Astrocyte of the cerebellum (primary cell): ENCODE measurements at regions not wholly inside any gene's neighbourhood (a gene's known extent, or its start where the extent isn't known, plus 50 kb on each side); places are given as distances from the start of the nearest gene placed in this dataset.

Source experiments
- DNase-seq: peaks from one replicate; pipeline ENCODE4 v3.0.0-alpha.2; 2011; ENCODE audit warnings: low read depth
- H3K4me3 ChIP-seq: 2 replicates; pipeline ENCODE4 v1.5.1; 2011; ENCODE audit warnings: mild to moderate bottlenecking, low read depth, low read length, moderate library complexity
- CTCF ChIP-seq: IDR thresholded peaks from 2 replicates; pipeline ENCODE4 v1.5.1; 2012; ENCODE audit warnings: low read length, low read depth, moderate library complexity, mild to moderate bottlenecking; ENCODE audit errors: missing control alignments
- in situ Hi-C: cut with HindIII; loops from 2 replicates; pipeline ENCODE4 v1.10.0; 2017; ENCODE audit warnings: low sequenced_read_pairs

- H3K4me3 ChIP-seq = no peak overlapping the region
- in situ Hi-C loops = no loop called here
- DNase-seq = no peak
- TF ChIP-seq CTCF = no peak
These were observed 269.4 kb upstream of the CCDC196 start for GRCh38 chr14:66216763-66217162.

- no peak for TF ChIP-seq CTCF
- H3K4me3 ChIP-seq = no peak overlapping the region
- DNase-seq = no peak
- in situ Hi-C loops = no loop called here
These were observed 266.3 kb upstream of the CCDC196 start for GRCh38 chr14:66219886-66220285.

GRCh38 chr14:66224492-66225178 lies 261.5 kb upstream of the CCDC196 start:
- no peak overlapping the region for H3K4me3 ChIP-seq
- DNase-seq = no peak
- TF ChIP-seq CTCF = no peak
- in situ Hi-C loops = no loop called here

GRCh38 chr14:66225337-66225736 lies 260.8 kb upstream of the CCDC196 start:
- TF ChIP-seq CTCF = no peak
- no peak overlapping the region for H3K4me3 ChIP-seq
- no peak for DNase-seq
- in situ Hi-C loops = no loop called here

- H3K4me3 ChIP-seq = no peak overlapping the region
- no peak for DNase-seq
- TF ChIP-seq CTCF = no peak
- in situ Hi-C loops = no loop called here
These were observed 257.8 kb upstream of the CCDC196 start for GRCh38 chr14:66228267-66228970.

GRCh38 chr14:66231820-66232219 lies 254.4 kb upstream of the CCDC196 start:
- no peak for DNase-seq
- in situ Hi-C loops = no loop called here
- TF ChIP-seq CTCF = no peak

More at GRCh38 chr14:66231820-66232219, 254.4 kb upstream of the CCDC196 start:
- H3K4me3 ChIP-seq = no peak overlapping the region
